ENCODE measurements at regions not wholly inside any gene's neighbourhood (a gene's known extent, or its start where the extent isn't known, plus 50 kb on each side); places are given as distances from the start of the nearest gene placed in this dataset.

- Mint-ChIP-seq H3K4me1 (peaks cover 8% of the 10 kb centered on the region), H3K9me3 (ENCODE audit: insufficient read depth) (no peaks in the 10 kb centered on the region), H3K27me3 (no peaks in the 10 kb centered on the region), H3K4me3 (no peak overlapping the region), H3K27ac (no peak overlapping the region)
- Histone ChIP-seq H3K36me3 (replicated peaks in 1 of 2; ENCODE audit: control extremely low read depth in 1 of 2, control insufficient read depth in 1 of 2, extremely low read depth in 1 of 2, insufficient read depth in 2 of 2, low read length in 1 of 2) (no peaks in the 10 kb centered on the region), H3K4me2 (replicated peaks; ENCODE audit: low read depth, low read length, poor library complexity, severe bottlenecking) (no peak overlapping the region), H3K9ac (ENCODE audit: low read length) (no peak overlapping the region), H2AFZ (ENCODE audit: insufficient read depth, low read depth, low read length, poor library complexity, severe bottlenecking) (no peak overlapping the region), H4K20me1 (ENCODE audit: control insufficient read depth, insufficient read depth, low read length, poor library complexity, severe bottlenecking) (no peaks in the 10 kb centered on the region), H3K79me2 (ENCODE audit: control insufficient read depth, insufficient read depth, low read length) (no peaks in the 10 kb centered on the region), H3K4me3 (ENCODE audit: control extremely low read depth in 1 of 5, extremely low read depth in 1 of 5, insufficient read depth in 1 of 5, low read depth in 2 of 5, low read length in 4 of 5) (no peak overlapping the region), H3K27me3 (replicated peaks in 1 of 4; ENCODE audit: control extremely low read depth in 1 of 4, control insufficient read depth in 3 of 4, insufficient read depth in 4 of 4, low read length in 3 of 4) (no peaks in the 10 kb centered on the region), H3K4me1 (ENCODE audit: control insufficient read depth in 2 of 2, insufficient read depth in 2 of 2, low read length in 2 of 2) (peaks cover 8 to 9% of the 10 kb centered on the region in 2 donors), H3K9me3 (ENCODE audit: control extremely low read depth in 1 of 3, control insufficient read depth in 2 of 3, insufficient read depth in 1 of 3, low read length in 2 of 3) (no peaks in the 10 kb centered on the region), H3K27ac (ENCODE audit: low read length in 2 of 2) (no peak overlapping the region)
- TF ChIP-seq CTCF (IDR thresholded peaks at IDR 0.05) (no peak), EZH2 (IDR thresholded peaks at IDR 0.05; ENCODE audit: borderline replicate concordance, insufficient read depth, low read depth, low read length, poor library complexity, severe bottlenecking) (no peak)
- ChIA-PET POLR2A (no interaction called here), CTCF (no interaction called here)
- 100% methylated on average over 2 of the region's 2 CpGs for WGBS (ENCODE audit: insufficient coverage)
- intact Hi-C loops (cut with micrococcal nuclease), result no loop called here
- no peak for DNase-seq
- no peak for ATAC-seq (ENCODE audit: low read depth)
Measured at GRCh38 chr7:146004805-146005204, 111.8 kb upstream of the CNTNAP2 start.

- Histone ChIP-seq H2AFZ (ENCODE audit: insufficient read depth, low read depth, low read length, poor library complexity, severe bottlenecking) (no peak overlapping the region), H3K9me3 (ENCODE audit: control extremely low read depth in 1 of 3, control insufficient read depth in 2 of 3, insufficient read depth in 1 of 3, low read length in 2 of 3) (no peaks in the 10 kb centered on the region), H3K4me1 (ENCODE audit: control insufficient read depth in 2 of 2, insufficient read depth in 2 of 2, low read length in 2 of 2) (peaks cover 8 to 9% of the 10 kb centered on the region in 2 donors), H4K20me1 (ENCODE audit: control insufficient read depth, insufficient read depth, low read length, poor library complexity, severe bottlenecking) (no peaks in the 10 kb centered on the region), H3K4me3 (ENCODE audit: control extremely low read depth in 1 of 5, extremely low read depth in 1 of 5, insufficient read depth in 1 of 5, low read depth in 2 of 5, low read length in 4 of 5) (no peak overlapping the region), H3K4me2 (replicated peaks; ENCODE audit: low read depth, low read length, poor library complexity, severe bottlenecking) (no peak overlapping the region), H3K79me2 (ENCODE audit: control insufficient read depth, insufficient read depth, low read length) (no peaks in the 10 kb centered on the region), H3K27ac (ENCODE audit: low read length in 2 of 2) (no peak overlapping the region), H3K9ac (ENCODE audit: low read length) (no peak overlapping the region), H3K27me3 (replicated peaks in 1 of 4; ENCODE audit: control extremely low read depth in 1 of 4, control insufficient read depth in 3 of 4, insufficient read depth in 4 of 4, low read length in 3 of 4) (no peaks in the 10 kb centered on the region), H3K36me3 (replicated peaks in 1 of 2; ENCODE audit: control extremely low read depth in 1 of 2, control insufficient read depth in 1 of 2, extremely low read depth in 1 of 2, insufficient read depth in 2 of 2, low read length in 1 of 2) (no peaks in the 10 kb centered on the region)
- intact Hi-C loops (cut with micrococcal nuclease), result no loop called here
- ChIA-PET CTCF (no interaction called here), POLR2A (no interaction called here)
- 33% methylated on average over 2 of the region's 8 CpGs for WGBS (ENCODE audit: insufficient coverage)
- H3K4me1 Mint-ChIP-seq, result peaks cover 8% of the 10 kb centered on the region
- H3K9me3 Mint-ChIP-seq (ENCODE audit: insufficient read depth), result no peaks in the 10 kb centered on the region
- no peak overlapping the region for H3K4me3 Mint-ChIP-seq
- no peak overlapping the region for H3K27ac Mint-ChIP-seq
- ATAC-seq (ENCODE audit: low read depth) (no peak), DNase-seq (peak; percentile 22)
- TF ChIP-seq EZH2 (IDR thresholded peaks at IDR 0.05; ENCODE audit: borderline replicate concordance, insufficient read depth, low read depth, low read length, poor library complexity, severe bottlenecking) (no peak), CTCF (IDR thresholded peaks at IDR 0.05) (no peak)
- H3K27me3 Mint-ChIP-seq, result no peaks in the 10 kb centered on the region
Measured at GRCh38 chr7:146002431-146003078, 114.0 kb upstream of the CNTNAP2 start.
